ENCODE measurements at regions not wholly inside any gene's neighbourhood (a gene's known extent, or its start where the extent isn't known, plus 50 kb on each side); places are given as distances from the start of the nearest gene placed in this dataset.
A peak's percentile ranks its signal among the peaks of the same experiment; 100 is the strongest.

GRCh38 chr6:20331625-20332024, 70.1 kb upstream of the E2F3 start (continued):
- no peak for TF ChIP-seq REST (IDR thresholded peaks at IDR 0.05)

- H3K27ac ChIP-seq = no peak overlapping the region
- no peaks in the 10 kb centered on the region for H3K4me1 ChIP-seq
- ATAC-seq (no peak), FAIRE-seq (no peak), DNase-seq (ENCODE audit: low read depth in 1 of 2, low spot score in 1 of 2) (no peak)
- no peaks in the 10 kb centered on the region for H3K9me3 ChIP-seq
- ChIA-PET CTCF (interaction anchor here (1.5 kb wide), 1 partner anchor 14 kb away, joined by 3 read pairs; no protein-coding TSS in a partner anchor), POLR2A (no interaction called here)
- 64% methylated on average over 1 of the region's 1 CpG for WGBS (ENCODE audit: missing lambda C conversion rate)
- no peak overlapping the region for H3K4me3 ChIP-seq
- H3K4me2 ChIP-seq = no peak overlapping the region
- no peak for TF ChIP-seq USF2 (IDR thresholded peaks at IDR 0.05)
- TF ChIP-seq TP53 (CRISPR knock-in tag; IDR thresholded peaks at IDR 0.05) = no peak
These were observed 69.2 kb upstream of the E2F3 start for GRCh38 chr6:20332441-20333006.

- Histone ChIP-seq H3K27ac (no peak overlapping the region), H3K9me3 (no peaks in the 10 kb centered on the region), H3K4me3 (no peak overlapping the region), H3K4me1 (no peaks in the 10 kb centered on the region), H3K4me2 (no peak overlapping the region)
- no peak for FAIRE-seq
- no peak for TF ChIP-seq EP300 (IDR thresholded peaks at IDR 0.05)
- TF ChIP-seq FOSL2 (IDR thresholded peaks at IDR 0.05) = no peak
- TF ChIP-seq FOSL2 (CRISPR knock-in tag; IDR thresholded peaks at IDR 0.05) = no peak
- TF ChIP-seq BCL3 (IDR thresholded peaks at IDR 0.05) = no peak
- no peak for TF ChIP-seq HOXB13 (CRISPR knock-in tag; IDR thresholded peaks at IDR 0.05; ENCODE audit: low read depth)
- no peak for TF ChIP-seq RNF2 (IDR thresholded peaks at IDR 0.05; ENCODE audit: borderline replicate concordance, low read depth)
- TF ChIP-seq MAZ (IDR thresholded peaks at IDR 0.05; ENCODE audit: borderline replicate concordance, low read depth, low read length) = no peak
- TF ChIP-seq HES2 (IDR thresholded peaks at IDR 0.05) = no peak
- no peak for TF ChIP-seq GATA3 (IDR thresholded peaks at IDR 0.05; ENCODE audit: borderline replicate concordance)
- TF ChIP-seq EHMT2 (IDR thresholded peaks at IDR 0.05; ENCODE audit: low read depth) = no peak
- no peak for DNase-seq (ENCODE audit: low read depth in 1 of 2, low spot score in 1 of 2)
- POLR2A ChIA-PET = no interaction called here
- CTCF ChIA-PET = no interaction called here
- ATAC-seq = no peak
- WGBS (ENCODE audit: missing lambda C conversion rate) = 71% methylated on average over 9 of the region's 9 CpGs
These were observed 67.9 kb upstream of the E2F3 start for GRCh38 chr6:20333721-20334269.

- no peaks in the 10 kb centered on the region for H3K9me3 ChIP-seq
- H3K4me1 ChIP-seq = no peaks in the 10 kb centered on the region
- no peak overlapping the region for H3K4me3 ChIP-seq
- ChIA-PET CTCF (no interaction called here), POLR2A (no interaction called here)
- DNase-seq (ENCODE audit: low read depth in 1 of 2, low spot score in 1 of 2) (peak in 1 of 2 experiments; percentile 25), ATAC-seq (peak in 1 of 2 experiments; percentile 55; a peak in 3 of 6 replicates), FAIRE-seq (no peak)
- H3K4me2 ChIP-seq = no peak overlapping the region
- TF ChIP-seq MYC (IDR thresholded peaks at IDR 0.05; ENCODE audit: borderline replicate concordance, low read length) (no peak), USF2 (IDR thresholded peaks at IDR 0.05) (peak; percentile 25; the same call in 1 of the 2 replicates), HEYL (CRISPR knock-in tag; IDR thresholded peaks at IDR 0.05) (no peak)
- no peak overlapping the region for H3K27ac ChIP-seq
- 46% methylated on average over 7 of the region's 8 CpGs for WGBS (ENCODE audit: missing lambda C conversion rate)
These were observed 67.3 kb upstream of the E2F3 start for GRCh38 chr6:20334334-20334733.

Measured in A549 (cell line).